ENCODE measurements at regions not wholly inside any gene's neighbourhood (a gene's known extent, or its start where the extent isn't known, plus 50 kb on each side); places are given as distances from the start of the nearest gene placed in this dataset.
"Not testable (repeated sequence)": the region's sequence is repeated elsewhere in the genome, so short reads cannot be mapped to it uniquely, and the experiment has no call there.

- DNase-seq = no peak
Observed at GRCh38 chr2:41313082-41313481, 734.7 kb upstream of the PKDCC start.

- peak; percentile 60 for DNase-seq
Observed at GRCh38 chr2:41314511-41315070, 733.2 kb upstream of the PKDCC start.

- no peak for DNase-seq
Observed at GRCh38 chr2:41319437-41319836, 728.4 kb upstream of the PKDCC start.

GRCh38 chr2:41320491-41320890 lies 727.3 kb upstream of the PKDCC start:
- no peak for DNase-seq

GRCh38 chr2:41321351-41321750 lies 726.5 kb upstream of the PKDCC start:
- DNase-seq = no peak

GRCh38 chr2:41326851-41327250 lies 721.0 kb upstream of the PKDCC start:
- DNase-seq = no peak

- no peak for DNase-seq
Observed at GRCh38 chr2:41329040-41329439, 718.8 kb upstream of the PKDCC start.

- DNase-seq = no peak
Observed at GRCh38 chr2:41334159-41334558, 713.7 kb upstream of the PKDCC start.

- not testable (repeated sequence) for DNase-seq
Observed at GRCh38 chr2:41335573-41335972, 712.2 kb upstream of the PKDCC start.

- DNase-seq = no peak
Observed at GRCh38 chr2:41337956-41338355, 709.9 kb upstream of the PKDCC start.

- no peak for DNase-seq
Observed at GRCh38 chr2:41344529-41344928, 703.3 kb upstream of the PKDCC start.

GRCh38 chr2:41353060-41353459 lies 694.8 kb upstream of the PKDCC start:
- no peak for DNase-seq

GRCh38 chr2:41355794-41356193 lies 692.0 kb upstream of the PKDCC start:
- DNase-seq = no peak

- no peak for DNase-seq
Observed at GRCh38 chr2:41364842-41365241, 683.0 kb upstream of the PKDCC start.

GRCh38 chr2:41375901-41376300 lies 671.9 kb upstream of the PKDCC start:
- DNase-seq = no peak

GRCh38 chr2:41377837-41378236 lies 670.0 kb upstream of the PKDCC start:
- no peak for DNase-seq

GRCh38 chr2:41378420-41378819 lies 669.4 kb upstream of the PKDCC start:
- DNase-seq = no peak

GRCh38 chr2:41379496-41380221 lies 668.2 kb upstream of the PKDCC start:
- DNase-seq = peak; percentile 75

GRCh38 chr2:41381701-41382100 lies 666.1 kb upstream of the PKDCC start:
- DNase-seq = no peak

GRCh38 chr2:41387519-41387918 lies 660.3 kb upstream of the PKDCC start:
- no peak for DNase-seq

GRCh38 chr2:41393621-41394020 lies 654.2 kb upstream of the PKDCC start:
- no peak for DNase-seq

- DNase-seq = no peak
Observed at GRCh38 chr2:41394541-41394940, 653.3 kb upstream of the PKDCC start.

GRCh38 chr2:41395692-41396091 lies 652.1 kb upstream of the PKDCC start:
- no peak for DNase-seq
